Right lobe of liver (tissue), 6 donors: ENCODE measurements at regions not wholly inside any gene's neighbourhood (a gene's known extent, or its start where the extent isn't known, plus 50 kb on each side); places are given as distances from the start of the nearest gene placed in this dataset.

ENCODE experiments used
- ATAC-seq, 4 donors: fragments of 200-7000 bp; cut with Tn5 transposase; one replicate each; pipeline ENCODE4 v1.9.1; 2020; ENCODE audit warnings: mild to moderate bottlenecking in 4 of 4, moderate library complexity in 4 of 4
- DNase-seq, 3 donors: peaks; one replicate each; pipeline ENCODE4 v3.0.0-alpha.2; 2020
- H3K27ac ChIP-seq, 3 donors: fragments of 200-600 bp; one replicate each; pipeline ENCODE4 v1.8.0; 2022
- H3K27me3 ChIP-seq, 2 donors: fragments of 200-600 bp; one replicate each; pipeline ENCODE4 v1.8.0; 2022
- H3K36me3 ChIP-seq, 4 donors: fragments of 200-600 bp; sonication (generic) in 1 of 4; one replicate each; pipeline versions ENCODE4 v1.5.1 to v1.8.0; 2017 to 2022; ENCODE audit warnings: control low read depth in 1 of 4
- H3K4me1 ChIP-seq, 4 donors: fragments of 200-600 bp; sonication (generic) in 1 of 4; one replicate each; pipeline versions ENCODE4 v1.5.1 to v1.8.0; 2017 to 2022; ENCODE audit warnings: control low read depth in 1 of 4
- H3K4me3 ChIP-seq, 3 donors: fragments of 200-600 bp; one replicate each; pipeline ENCODE4 v1.8.0; 2022
- H3K9me3 ChIP-seq, 4 donors: fragments of 200-600 bp; sonication (generic) in 1 of 4; one replicate each; pipeline versions ENCODE4 v1.5.1 to v1.8.0; 2017 to 2022; ENCODE audit warnings: control low read depth in 1 of 4
- POLR2A ChIP-seq: fragments of 450-650 bp; IDR thresholded peaks from one replicate; pipeline ENCODE4 v1.6.1; 2017; ENCODE audit warnings: antibody characterized with exemption, mild to moderate bottlenecking
- WGBS: methylation state at CpG from one replicate; pipeline ENCODE4 v1.1.6; 2018; ENCODE audit warnings: low coverage, low lambda C conversion rate; ENCODE audit not compliant: insufficient coverage; ENCODE audit errors: missing lambda C conversion rate; 5-methylcytosine and 5-hydroxymethylcytosine counted together
- intact Hi-C, 2 donors: fragments of 100-400 bp; cut with DNase I; formaldehyde crosslinking; loops; one replicate each; pipeline versions ENCODE4 v1.11.2 to v1.14.1; 2022
- TF ChIP-seq, protein P1 (sequence below), 4 donors: fragments of 200-600 bp in 3 of 4; fragments of 450-650 bp in 1 of 4; IDR thresholded peaks; one replicate each; pipeline versions ENCODE4 v1.5.1 to v1.8.0; 2016 to 2022; ENCODE audit warnings: antibody characterized with exemption in 4 of 4, mild to moderate bottlenecking in 2 of 4
- donor health status: DM: no; HTN: yes; CAD: no.
- donor health status: DM: no; HTN: no; CAD: no.
- donor health status: DM: no; HTN: no; CAD: no.
- donor health status: DM: no; HTN: yes; CAD: no.
- donor health status: DM: no; HTN: yes; CAD: no.

DNA sequence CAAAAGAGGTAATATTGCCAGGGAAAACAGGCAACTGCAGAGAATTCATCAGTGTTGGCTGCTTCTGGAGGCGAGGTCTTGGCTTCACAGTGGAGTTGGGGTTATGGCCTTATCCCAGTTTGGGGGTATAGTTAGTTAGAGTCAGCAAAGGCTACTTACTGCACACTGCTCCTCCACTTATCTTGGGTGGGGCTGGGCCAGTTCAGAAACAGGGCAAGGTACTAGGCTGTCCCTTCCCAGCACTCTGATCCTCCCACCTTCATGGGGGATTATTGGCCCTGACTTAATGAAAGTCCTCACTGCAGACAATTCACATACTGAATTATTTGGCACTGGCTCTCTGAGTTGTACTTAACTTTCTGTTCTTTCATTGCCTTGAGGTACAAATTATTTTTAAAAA, 189.6 kb downstream of the NRIP1 start:
- WGBS: 100% methylated on average over 1 of the region's 1 CpG
- Histone ChIP-seq H3K27ac (no peak overlapping the region), H3K4me3 (no peak overlapping the region), H3K27me3 (no peaks in the 10 kb centered on the region), H3K9me3 (no peaks in the 10 kb centered on the region), H3K4me1 (peaks cover 0 to 46% (median 13%) of the 10 kb centered on the region in 4 donors), H3K36me3 (no peaks in the 10 kb centered on the region)
- DNase-seq (no peak), ATAC-seq (no peak)
- TF ChIP-seq POLR2A: no peak
- TF ChIP-seq, protein P1, sequence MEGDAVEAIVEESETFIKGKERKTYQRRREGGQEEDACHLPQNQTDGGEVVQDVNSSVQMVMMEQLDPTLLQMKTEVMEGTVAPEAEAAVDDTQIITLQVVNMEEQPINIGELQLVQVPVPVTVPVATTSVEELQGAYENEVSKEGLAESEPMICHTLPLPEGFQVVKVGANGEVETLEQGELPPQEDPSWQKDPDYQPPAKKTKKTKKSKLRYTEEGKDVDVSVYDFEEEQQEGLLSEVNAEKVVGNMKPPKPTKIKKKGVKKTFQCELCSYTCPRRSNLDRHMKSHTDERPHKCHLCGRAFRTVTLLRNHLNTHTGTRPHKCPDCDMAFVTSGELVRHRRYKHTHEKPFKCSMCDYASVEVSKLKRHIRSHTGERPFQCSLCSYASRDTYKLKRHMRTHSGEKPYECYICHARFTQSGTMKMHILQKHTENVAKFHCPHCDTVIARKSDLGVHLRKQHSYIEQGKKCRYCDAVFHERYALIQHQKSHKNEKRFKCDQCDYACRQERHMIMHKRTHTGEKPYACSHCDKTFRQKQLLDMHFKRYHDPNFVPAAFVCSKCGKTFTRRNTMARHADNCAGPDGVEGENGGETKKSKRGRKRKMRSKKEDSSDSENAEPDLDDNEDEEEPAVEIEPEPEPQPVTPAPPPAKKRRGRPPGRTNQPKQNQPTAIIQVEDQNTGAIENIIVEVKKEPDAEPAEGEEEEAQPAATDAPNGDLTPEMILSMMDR (IDR thresholded peaks at IDR 0.05): no peak
- intact Hi-C loops: no loop called here

- TF ChIP-seq POLR2A: no peak
- TF ChIP-seq, protein P1 (IDR thresholded peaks at IDR 0.05): no peak
- Histone ChIP-seq H3K36me3 (no peaks in the 10 kb centered on the region), H3K4me1 (peaks cover 0 to 38% (median 11%) of the 10 kb centered on the region in 4 donors), H3K27ac (no peak overlapping the region), H3K4me3 (no peak overlapping the region), H3K9me3 (no peaks in the 10 kb centered on the region), H3K27me3 (no peaks in the 10 kb centered on the region)
- DNase-seq: no peak
- ATAC-seq: no peak
- intact Hi-C loops: no loop called here
These were observed 190.4 kb downstream of the NRIP1 start for GRCh38 chr21:14874379-14874778.

- no peak for ATAC-seq
- Histone ChIP-seq H3K36me3 (no peaks in the 10 kb centered on the region), H3K9me3 (no peaks in the 10 kb centered on the region), H3K4me3 (no peak overlapping the region), H3K27me3 (no peaks in the 10 kb centered on the region), H3K27ac (no peak overlapping the region), H3K4me1 (peaks cover 0 to 13% (median 0%) of the 10 kb centered on the region in 4 donors)
- intact Hi-C loops: no loop called here
- DNase-seq: no peak
- no peak for TF ChIP-seq POLR2A
- TF ChIP-seq, protein P1 (IDR thresholded peaks at IDR 0.05): no peak
- 100% methylated on average over 4 of the region's 4 CpGs for WGBS
These were observed 192.9 kb downstream of the NRIP1 start for GRCh38 chr21:14871861-14872260.

DNA sequence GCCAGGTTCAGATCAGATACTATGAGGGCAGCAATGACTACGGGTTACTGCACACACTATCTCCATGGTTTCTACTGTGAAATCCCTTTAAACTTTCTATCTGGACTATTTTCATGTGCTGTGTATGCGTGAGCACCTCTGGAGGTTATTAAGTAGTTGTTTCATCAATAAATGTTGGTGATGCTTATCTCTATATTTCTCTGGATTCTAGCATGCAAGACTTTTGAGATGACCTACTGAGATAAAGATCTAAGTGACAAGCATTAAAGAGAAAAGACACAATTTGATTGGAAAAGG, 194.0 kb downstream of the NRIP1 start:
- WGBS: 53% methylated on average over 2 of the region's 2 CpGs
- Histone ChIP-seq H3K27me3 (no peaks in the 10 kb centered on the region), H3K36me3 (no peaks in the 10 kb centered on the region), H3K27ac (no peak overlapping the region), H3K4me1 (peaks cover 0 to 2% (median 0%) of the 10 kb centered on the region in 4 donors), H3K9me3 (no peaks in the 10 kb centered on the region), H3K4me3 (no peak overlapping the region)
- DNase-seq (no peak), ATAC-seq (no peak)
- intact Hi-C loops: no loop called here
- no peak for TF ChIP-seq POLR2A
- TF ChIP-seq, protein P1 (IDR thresholded peaks at IDR 0.05): no peak
